Cerebellar cortex (tissue), 1 donor: ENCODE measurements at regions not wholly inside any gene's neighbourhood (a gene's known extent, or its start where the extent isn't known, plus 50 kb on each side); places are given as distances from the start of the nearest gene placed in this dataset.
A peak's percentile ranks its signal among the peaks of the same experiment; 100 is the strongest.
"Not testable (repeated sequence)": the region's sequence is repeated elsewhere in the genome, so short reads cannot be mapped to it uniquely, and the experiment has no call there.

Source experiments
- DNase-seq: peaks from one replicate; pipeline ENCODE4 v3.0.0-alpha.2; 2015; ENCODE audit warnings: low spot score

- DNase-seq: no peak
Observed at GRCh38 chr6:140040396-140040795, 665.9 kb upstream of the CITED2 start.

- DNase-seq: no peak
Observed at GRCh38 chr6:140039364-140039763, 664.9 kb upstream of the CITED2 start.

GRCh38 chr6:140036196-140036595 is 661.7 kb upstream of the CITED2 start:
- no peak for DNase-seq

- DNase-seq: no peak
Observed at GRCh38 chr6:140032189-140032588, 657.7 kb upstream of the CITED2 start.

GRCh38 chr6:140029551-140029950 is 655.1 kb upstream of the CITED2 start:
- DNase-seq: no peak

- DNase-seq: no peak
Observed at GRCh38 chr6:140027219-140027618, 652.8 kb upstream of the CITED2 start.

GRCh38 chr6:140026546-140026945 is 652.1 kb upstream of the CITED2 start:
- DNase-seq: no peak

GRCh38 chr6:140025171-140025570 is 650.7 kb upstream of the CITED2 start:
- no peak for DNase-seq

- DNase-seq: no peak
Observed at GRCh38 chr6:140020207-140020791, 645.9 kb upstream of the CITED2 start.

GRCh38 chr6:140018588-140018987 is 644.1 kb upstream of the CITED2 start:
- DNase-seq: no peak

- DNase-seq: no peak
Observed at GRCh38 chr6:140017470-140017869, 643.0 kb upstream of the CITED2 start.

- no peak for DNase-seq
Observed at GRCh38 chr6:140012150-140012549, 637.7 kb upstream of the CITED2 start.

- DNase-seq: no peak
Observed at GRCh38 chr6:140011537-140011936, 637.1 kb upstream of the CITED2 start.

- DNase-seq: no peak
Observed at GRCh38 chr6:140009286-140009685, 634.8 kb upstream of the CITED2 start.

GRCh38 chr6:140007525-140007924 is 633.1 kb upstream of the CITED2 start:
- DNase-seq: no peak

GRCh38 chr6:140003217-140003616 is 628.8 kb upstream of the CITED2 start:
- DNase-seq: no peak

- no peak for DNase-seq
Observed at GRCh38 chr6:140002396-140003022, 628.1 kb upstream of the CITED2 start.

GRCh38 chr6:140001821-140002341 is 627.4 kb upstream of the CITED2 start:
- DNase-seq: no peak

- no peak for DNase-seq
Observed at GRCh38 chr6:140001005-140001404, 626.6 kb upstream of the CITED2 start.

- DNase-seq: not testable (repeated sequence)
Observed at GRCh38 chr6:139999661-140000060, 625.2 kb upstream of the CITED2 start.

GRCh38 chr6:139998478-139998877 is 624.0 kb upstream of the CITED2 start:
- DNase-seq: not testable (repeated sequence)

GRCh38 chr6:139996253-139996834 is 621.9 kb upstream of the CITED2 start:
- DNase-seq: peak; percentile 49

GRCh38 chr6:139994998-139995397 is 620.5 kb upstream of the CITED2 start:
- no peak for DNase-seq
